ENCODE measurements at regions not wholly inside any gene's neighbourhood (a gene's known extent, or its start where the extent isn't known, plus 50 kb on each side); places are given as distances from the start of the nearest gene placed in this dataset.

DNA sequence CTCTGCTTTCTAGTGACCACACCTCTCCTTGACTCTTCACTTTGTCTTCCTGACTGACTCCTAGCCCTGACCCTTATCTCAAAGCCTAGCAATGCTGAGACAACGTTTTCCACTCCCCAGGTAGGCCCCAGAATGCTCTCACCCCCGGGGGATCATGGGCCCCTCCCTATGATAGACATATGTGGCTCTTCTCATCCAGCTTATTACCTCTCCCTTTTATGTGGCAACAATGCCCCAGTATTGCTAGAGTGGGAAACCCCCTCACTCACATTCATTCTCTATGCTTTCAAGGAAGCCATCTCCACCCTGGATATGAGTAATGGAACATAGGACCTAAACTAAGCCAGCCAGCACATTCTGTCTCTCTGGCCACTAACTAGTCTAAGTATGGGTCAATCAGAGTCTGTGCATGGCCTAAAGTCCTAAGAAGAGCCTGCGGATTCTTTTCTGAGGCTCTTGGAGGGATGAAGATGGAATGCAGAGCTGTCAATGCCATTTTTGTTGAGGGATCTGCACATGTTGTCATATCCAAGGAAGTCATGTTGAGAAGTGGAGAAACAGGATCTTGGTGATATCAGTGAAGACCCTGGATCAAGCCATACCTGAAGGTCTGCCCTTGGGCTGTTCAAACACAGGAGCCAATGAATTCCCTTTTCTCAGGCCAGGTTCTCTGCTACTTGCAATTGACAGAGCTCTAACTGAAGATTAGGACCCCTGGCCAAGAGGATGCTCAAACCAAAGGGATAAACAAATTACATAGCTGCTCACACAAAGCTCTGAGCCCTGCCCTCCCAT, 79.8 kb upstream of the GRK3 start:
- Histone ChIP-seq H3K4me3 (no peak overlapping the region), H3K4me1 (ENCODE audit: low read depth) (no peaks in the 10 kb centered on the region), H3K36me3 (ENCODE audit: low read depth) (no peaks in the 10 kb centered on the region), H3K9me3 (no peaks in the 10 kb centered on the region)
- DNase-seq (no peak), ATAC-seq (no peak)
- no peak for TF ChIP-seq CTCF (IDR thresholded peaks at IDR 0.05)
- intact Hi-C loops (cut with DNase I, micrococcal nuclease): no loop called here

GRCh38 chr22:25485626-25486545, 78.6 kb upstream of the GRK3 start:
- Histone ChIP-seq H3K9me3 (no peaks in the 10 kb centered on the region), H3K36me3 (ENCODE audit: low read depth) (no peaks in the 10 kb centered on the region), H3K4me1 (ENCODE audit: low read depth) (no peaks in the 10 kb centered on the region), H3K4me3 (no peak overlapping the region)
- DNase-seq (no peak), ATAC-seq (no peak)
- intact Hi-C loops (cut with DNase I, micrococcal nuclease): no loop called here
- no peak for TF ChIP-seq CTCF (IDR thresholded peaks at IDR 0.05)

GRCh38 chr22:25487508-25487907, 77.0 kb upstream of the GRK3 start:
- intact Hi-C loops (cut with DNase I, micrococcal nuclease): no loop called here
- no peak for ATAC-seq
- no peak for TF ChIP-seq CTCF (IDR thresholded peaks at IDR 0.05)

DNA sequence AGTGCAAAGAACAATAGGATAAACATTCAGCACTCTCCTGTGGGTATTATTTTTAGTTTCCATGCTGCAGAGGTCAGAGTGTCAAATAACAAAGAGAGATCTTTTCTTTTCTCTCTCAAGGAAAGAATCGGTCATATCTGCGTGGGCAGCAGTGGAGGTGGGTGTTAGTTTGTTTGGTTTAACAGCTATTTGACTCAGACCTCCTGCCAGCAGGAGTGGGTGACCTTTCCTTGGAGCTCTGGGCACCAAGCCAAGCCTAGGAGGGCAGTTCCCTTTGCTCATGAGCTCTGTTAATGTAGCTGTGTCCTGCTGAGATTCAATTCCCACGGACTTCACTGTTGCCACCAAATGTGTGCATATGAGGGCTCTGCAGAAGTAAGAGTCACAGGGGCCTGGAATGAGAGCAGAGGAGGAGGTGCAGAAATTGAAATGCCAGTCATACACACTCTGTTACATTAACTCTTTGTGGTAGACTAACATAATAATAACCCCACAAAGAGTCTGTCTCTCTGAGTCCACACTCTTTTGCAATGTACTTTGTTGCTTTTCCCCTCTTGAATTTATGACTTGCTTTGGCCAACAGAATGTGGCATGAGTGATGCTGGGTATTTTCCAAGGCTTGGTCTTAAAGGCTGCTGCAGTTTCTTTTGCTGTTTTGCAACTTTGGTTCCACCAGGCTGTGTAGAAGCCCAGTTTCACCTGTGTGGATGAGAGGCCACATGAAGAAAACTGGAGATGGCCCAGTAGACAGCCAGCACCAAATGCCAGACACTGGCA, 76.0 kb upstream of the GRK3 start:
- intact Hi-C loops (cut with DNase I, micrococcal nuclease): no loop called here
- Histone ChIP-seq H3K4me1 (ENCODE audit: low read depth) (no peaks in the 10 kb centered on the region), H3K36me3 (ENCODE audit: low read depth) (no peaks in the 10 kb centered on the region), H3K4me3 (no peak overlapping the region), H3K9me3 (no peaks in the 10 kb centered on the region)
- ATAC-seq: peak; percentile 65
- no peak for TF ChIP-seq CTCF (IDR thresholded peaks at IDR 0.05)
- DNase-seq: peak in 2 of 3 donors; percentile 62

More at GRCh38 chr22:25487508-25487907, 77.0 kb upstream of the GRK3 start:
- Histone ChIP-seq H3K9me3 (no peaks in the 10 kb centered on the region), H3K4me3 (no peak overlapping the region), H3K4me1 (ENCODE audit: low read depth) (no peaks in the 10 kb centered on the region), H3K36me3 (ENCODE audit: low read depth) (no peaks in the 10 kb centered on the region)
- no peak for DNase-seq

DNA sequence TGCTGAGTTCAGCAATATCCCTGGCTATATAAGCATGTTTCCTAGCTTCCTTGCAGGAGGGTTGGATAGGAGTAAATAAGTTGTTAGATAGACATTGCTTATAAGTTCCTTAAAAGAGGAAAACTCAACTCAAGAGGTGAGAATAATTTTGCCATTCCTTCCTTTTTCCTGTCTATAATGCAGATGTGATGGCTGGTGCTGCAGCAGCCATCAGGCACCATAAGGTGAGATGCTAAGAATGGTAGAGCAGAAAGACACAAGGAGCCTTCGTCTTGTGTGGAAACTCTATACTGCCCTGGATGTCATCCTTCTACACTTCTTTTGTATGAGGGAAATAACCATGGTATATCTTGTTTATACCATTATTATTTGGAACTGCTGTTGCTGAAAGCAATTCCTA, 74.5 kb upstream of the GRK3 start:
- DNase-seq (no peak), ATAC-seq (no peak)
- Histone ChIP-seq H3K4me1 (ENCODE audit: low read depth) (no peaks in the 10 kb centered on the region), H3K4me3 (no peak overlapping the region), H3K36me3 (ENCODE audit: low read depth) (no peaks in the 10 kb centered on the region), H3K9me3 (no peaks in the 10 kb centered on the region)
- intact Hi-C loops (cut with DNase I, micrococcal nuclease): no loop called here
- TF ChIP-seq CTCF (IDR thresholded peaks at IDR 0.05): no peak

Measured in mucosa of descending colon (tissue), 3 donors.